UCSD-AML1 (cell line): ENCODE measurements at regions not wholly inside any gene's neighbourhood (a gene's known extent, or its start where the extent isn't known, plus 50 kb on each side); places are given as distances from the start of the nearest gene placed in this dataset.
"Not testable (repeated sequence)": the region's sequence is repeated elsewhere in the genome, so short reads cannot be mapped to it uniquely, and the experiment has no call there.

Experiments used
- DNase-seq: peaks from one replicate; lab custom pipeline; 2025; ENCODE audit not compliant: unreplicated experiment; lab: John Stamatoyannopoulos, UW

DNA sequence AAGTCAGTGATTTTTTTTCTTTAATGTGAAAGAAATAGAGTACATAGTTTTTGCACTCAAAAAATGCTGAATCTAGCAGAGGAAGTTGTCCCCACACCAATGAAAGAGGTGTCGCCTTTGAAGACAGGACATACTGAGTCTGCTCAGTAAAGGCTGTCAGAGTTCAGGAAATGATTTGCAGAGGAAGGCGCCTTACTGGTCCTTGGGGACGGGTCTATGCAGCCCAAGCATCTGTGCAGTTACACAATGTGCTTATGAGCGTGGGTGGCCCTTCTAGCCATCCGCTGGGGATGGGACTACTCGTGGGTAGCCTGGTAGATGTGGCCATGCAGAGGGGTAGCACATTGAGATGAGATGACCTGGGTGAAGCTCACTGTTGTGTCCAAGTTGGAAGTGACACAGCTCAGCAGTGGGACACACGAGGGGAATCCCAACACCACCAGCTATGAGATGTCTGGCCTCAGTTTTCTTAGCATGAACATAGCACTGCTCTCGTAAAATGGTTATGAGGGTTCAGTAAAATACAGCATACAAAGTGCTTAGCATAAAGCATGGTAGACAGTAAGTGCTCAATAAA is 116.5 kb upstream of the RBPJ start:
- DNase-seq: no peak

DNA sequence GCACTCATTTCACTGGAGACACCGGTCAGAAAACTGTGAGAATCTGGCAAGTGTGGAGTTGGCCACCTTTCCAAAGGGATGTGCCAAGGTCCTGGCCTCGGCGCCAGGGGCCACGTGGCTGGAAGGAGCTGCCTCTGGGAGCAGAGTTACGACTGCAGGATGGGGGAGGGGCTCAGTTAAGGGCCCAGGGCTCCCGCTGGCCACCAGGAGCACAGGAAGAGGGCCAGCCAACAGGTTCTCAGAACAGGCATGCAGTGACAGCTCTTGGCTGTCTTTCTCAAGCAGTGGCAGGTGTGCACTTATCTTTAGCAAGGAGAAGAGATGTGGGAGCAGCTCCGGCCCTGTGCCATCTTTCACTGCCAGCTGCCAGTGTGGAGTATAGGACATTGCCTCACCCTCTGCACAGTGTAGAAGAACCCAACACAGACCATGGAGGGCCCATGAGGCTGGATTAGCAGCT is 115.9 kb upstream of the RBPJ start:
- no peak for DNase-seq

DNA sequence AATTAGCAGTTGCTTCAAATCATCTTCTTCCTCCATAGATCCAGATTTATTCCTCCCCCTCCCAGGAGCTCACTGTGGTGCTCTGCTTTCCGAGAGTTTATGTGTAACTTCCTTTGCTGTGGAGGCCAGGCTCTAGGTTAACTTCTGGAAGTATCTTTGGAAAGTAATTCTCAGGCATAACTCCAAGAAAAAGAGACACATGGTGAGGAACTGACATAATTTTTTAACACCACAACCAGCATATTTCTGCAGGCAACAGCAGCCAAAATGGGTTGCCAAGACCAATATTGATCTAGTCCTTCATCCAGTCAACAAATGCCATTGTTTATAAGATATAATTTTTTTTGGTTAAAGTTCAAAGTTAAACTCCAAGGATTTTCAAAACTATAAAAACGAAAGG is 114.5 kb upstream of the RBPJ start:
- DNase-seq: no peak

DNA sequence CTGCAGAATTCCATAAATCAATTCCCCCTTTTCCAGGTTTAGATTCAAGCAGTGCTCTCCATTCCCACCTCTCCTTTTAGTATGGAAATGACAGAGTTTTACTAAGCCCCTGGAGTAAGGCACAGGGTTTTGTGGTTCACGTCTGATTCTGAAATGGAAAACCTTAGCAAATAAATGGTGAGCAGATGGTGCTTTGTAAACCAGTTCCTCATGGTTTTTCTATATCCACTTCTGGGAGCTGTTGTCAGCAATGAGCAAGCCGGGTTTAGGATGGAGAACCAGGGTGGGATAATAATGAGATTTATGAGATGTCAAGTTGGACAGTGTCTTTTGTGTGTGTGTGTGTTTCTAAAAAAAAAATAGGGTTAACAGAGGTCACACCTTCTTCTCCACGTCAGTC is 113.8 kb upstream of the RBPJ start:
- no peak for DNase-seq

DNA sequence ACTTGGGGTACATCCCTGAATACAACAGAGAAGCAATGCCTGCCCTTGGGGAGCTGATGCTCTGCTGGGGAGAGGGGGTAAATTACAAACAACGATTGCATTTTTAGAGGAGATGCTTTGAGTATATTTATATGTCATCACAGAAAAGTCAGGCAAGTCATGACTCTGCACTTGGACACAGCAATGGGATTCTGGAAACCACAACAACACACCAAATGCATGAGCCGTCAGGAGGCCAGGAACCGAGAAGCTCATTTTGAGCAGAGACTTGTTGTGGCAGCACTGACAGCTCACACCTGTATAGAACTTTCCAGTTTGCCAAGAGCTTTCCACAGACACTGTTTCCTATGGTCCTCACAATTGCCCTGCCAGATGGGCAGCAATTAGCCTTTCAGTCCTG is 113.2 kb upstream of the RBPJ start:
- no peak for DNase-seq

DNA sequence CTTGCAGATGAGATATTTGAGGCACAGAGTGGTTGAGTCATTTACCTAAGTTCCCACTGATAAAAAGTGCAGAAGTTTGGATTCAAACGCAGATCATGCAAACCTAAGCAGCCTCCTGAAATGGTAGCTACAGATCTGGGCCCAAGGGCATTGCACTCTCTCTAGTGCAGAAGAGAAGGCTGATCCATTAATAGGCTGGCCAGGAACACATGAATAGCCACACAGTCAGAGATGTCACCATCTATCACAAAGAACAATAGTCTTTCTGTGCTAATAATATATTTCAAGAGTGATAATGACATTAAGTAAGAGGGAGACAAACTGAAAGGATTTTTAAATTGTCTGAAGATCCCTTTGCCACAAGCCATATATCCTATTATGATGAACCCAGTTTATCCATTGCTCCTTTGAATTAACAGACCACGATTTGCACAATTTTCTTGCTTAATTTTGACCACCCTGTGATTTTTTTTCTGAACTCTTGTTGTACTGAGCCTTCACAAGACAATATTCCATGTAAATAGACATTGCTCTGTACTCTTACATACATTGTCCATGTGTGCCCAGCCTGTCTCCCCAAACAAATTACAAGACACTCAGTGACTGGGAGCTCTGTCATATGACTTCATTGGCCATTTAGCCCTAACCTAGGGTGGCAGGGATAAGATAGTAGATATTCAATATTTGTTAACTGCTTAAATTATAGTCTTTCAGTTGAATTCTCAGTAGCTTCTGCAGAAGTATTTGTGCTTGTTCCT is 112.4 kb upstream of the RBPJ start:
- DNase-seq: no peak

DNA sequence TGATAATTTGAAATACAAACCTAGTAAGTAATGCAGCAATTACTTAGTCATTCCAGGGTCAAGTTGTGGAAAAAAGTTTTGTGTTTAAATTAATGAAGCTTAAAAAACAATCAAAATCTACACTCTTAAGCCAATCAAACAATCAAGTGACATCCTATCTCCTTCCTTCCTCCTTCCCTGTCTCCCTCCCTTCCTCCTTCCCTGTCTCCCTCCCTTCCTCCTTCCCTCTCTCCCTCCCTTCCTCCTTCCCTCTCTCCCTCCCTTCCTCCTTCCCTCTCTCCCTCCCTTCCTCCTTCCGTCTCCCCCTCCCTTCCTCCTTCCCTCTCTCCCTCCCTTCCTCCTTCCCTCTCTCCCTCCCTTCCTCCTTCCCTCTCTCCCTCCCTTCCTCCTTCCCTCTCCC is 111.4 kb upstream of the RBPJ start:
- not testable (repeated sequence) for DNase-seq

DNA sequence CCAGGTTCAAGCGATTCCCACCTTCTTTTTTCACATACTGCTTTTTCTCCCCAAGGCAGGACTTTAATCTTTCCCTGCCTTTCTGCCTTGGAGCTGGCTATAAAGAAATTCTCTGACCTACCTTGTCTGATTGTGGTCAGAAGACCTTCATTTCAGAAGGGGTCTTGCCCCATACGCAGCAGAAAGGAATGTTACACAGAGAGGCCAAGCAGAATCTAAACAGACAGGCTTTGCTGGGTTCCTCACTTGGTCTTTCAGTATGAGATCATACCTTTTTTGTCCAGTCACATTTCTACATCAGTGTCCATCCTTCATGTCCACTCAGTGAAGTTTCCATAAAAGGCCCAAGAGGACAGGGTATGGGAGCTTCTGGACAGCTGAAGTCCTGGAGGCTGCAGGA is 108.3 kb upstream of the RBPJ start:
- no peak for DNase-seq

DNA sequence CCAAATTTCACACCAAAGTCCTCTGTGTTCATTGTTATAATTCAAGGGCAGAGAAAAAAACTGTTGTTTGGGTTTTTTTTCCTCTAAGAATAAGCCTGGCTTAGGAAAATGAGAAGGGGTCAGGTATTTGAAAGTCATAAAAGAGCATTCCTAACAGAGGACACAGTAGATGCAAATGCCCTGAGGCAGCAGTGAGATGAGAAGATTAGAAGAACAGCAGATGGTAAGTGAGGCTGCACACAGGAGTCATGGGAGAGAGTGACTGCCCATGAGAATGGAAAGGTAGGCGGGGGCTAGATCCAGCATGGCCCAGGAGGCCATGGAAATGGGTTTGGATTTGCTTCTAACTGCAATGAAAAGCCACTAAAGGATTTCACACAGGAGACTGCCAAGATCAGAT is 107.5 kb upstream of the RBPJ start:
- no peak for DNase-seq

DNA sequence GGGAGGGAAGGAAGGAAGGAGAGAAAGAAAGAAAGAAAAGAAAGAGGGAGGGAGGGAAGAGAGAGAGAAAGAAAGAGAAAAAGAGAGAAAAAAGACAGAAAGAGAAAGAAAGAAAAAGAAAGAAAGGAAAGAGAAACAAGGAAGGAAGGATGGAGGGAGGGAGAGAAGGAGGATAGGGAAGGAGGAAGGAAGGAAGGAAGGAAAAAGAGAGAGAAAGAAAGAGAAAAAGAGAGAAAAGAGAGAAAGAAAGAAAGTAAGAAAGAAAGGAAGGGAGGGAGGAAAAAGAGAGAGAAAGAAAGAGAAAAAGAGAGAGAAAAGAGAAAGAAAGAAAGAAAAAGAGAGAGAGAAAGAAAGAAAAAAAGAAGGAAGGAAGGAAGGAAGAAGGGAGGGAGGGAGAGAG is 105.8 kb upstream of the RBPJ start:
- DNase-seq: no peak

DNA sequence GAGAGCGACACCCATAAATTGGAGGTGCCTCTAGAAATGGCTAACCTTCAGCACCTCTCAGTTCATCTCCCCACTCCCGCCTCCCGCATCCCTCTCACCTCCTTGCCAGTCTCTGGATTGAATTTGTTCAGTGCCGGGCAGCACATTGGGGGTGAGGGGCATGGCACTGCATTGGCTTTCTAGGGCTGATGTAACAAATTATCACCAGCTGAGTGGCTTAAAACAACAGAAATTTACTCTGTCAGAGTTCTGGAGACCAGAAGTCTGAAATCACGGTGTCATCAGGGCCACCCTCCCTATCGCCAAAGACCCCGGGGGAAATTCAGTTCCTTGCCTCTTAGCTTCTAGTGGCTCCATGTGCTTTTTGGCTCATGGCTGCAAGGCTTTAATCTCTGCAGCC is 105.1 kb upstream of the RBPJ start:
- no peak for DNase-seq

DNA sequence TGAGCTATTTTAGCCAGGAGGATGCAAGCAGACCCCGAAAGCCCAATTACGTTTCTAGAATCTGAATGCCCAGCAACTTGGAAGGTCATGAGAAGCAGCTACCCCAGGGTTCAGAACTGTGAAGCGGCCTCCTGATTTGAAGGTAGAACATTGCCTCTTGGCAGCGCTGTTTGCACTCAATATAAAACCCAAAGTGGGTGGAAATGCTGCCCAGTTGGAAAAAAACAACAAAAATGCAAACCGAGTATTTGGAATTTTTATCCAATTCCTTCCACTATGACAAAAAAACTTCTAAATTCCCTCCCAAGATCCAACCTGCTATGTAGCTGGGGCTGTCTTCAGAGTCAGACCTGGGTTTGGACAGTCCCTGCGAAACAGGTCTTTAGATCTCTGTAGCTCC is 103.3 kb upstream of the RBPJ start:
- DNase-seq: no peak

DNA sequence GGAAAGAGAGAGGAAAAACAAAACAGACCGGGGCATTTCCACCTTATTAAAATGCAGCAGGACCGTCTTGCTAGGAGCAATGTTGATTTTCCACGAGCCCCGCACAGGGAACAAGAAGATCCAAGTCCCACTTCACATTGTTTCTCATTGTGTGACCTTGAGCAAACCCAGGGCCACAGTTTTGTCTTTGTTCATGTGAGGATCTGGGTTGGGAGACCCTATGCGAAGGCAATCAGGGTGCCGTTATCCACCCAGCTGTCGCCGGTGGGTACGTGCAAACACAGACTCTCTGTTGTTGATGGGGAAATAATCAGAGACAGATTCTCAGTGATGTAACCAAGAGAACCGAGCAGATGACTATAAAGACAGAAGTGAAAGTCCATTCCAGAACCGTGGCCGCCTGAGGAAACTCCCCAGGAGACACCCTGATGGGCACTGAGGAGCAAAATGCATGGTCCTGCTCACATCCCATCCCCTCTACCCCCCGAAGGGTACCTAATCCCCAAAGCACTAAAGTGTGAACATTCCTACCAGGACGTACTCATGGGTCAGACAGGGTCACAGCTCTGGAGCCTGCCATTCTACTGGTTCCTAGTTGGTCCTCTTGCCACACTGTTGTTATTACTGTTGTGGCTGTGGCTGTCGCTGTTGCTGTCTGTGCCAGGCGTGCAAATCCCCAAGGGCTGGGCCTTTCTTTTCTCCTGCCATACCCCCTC is 102.7 kb upstream of the RBPJ start:
- DNase-seq: no peak

DNA sequence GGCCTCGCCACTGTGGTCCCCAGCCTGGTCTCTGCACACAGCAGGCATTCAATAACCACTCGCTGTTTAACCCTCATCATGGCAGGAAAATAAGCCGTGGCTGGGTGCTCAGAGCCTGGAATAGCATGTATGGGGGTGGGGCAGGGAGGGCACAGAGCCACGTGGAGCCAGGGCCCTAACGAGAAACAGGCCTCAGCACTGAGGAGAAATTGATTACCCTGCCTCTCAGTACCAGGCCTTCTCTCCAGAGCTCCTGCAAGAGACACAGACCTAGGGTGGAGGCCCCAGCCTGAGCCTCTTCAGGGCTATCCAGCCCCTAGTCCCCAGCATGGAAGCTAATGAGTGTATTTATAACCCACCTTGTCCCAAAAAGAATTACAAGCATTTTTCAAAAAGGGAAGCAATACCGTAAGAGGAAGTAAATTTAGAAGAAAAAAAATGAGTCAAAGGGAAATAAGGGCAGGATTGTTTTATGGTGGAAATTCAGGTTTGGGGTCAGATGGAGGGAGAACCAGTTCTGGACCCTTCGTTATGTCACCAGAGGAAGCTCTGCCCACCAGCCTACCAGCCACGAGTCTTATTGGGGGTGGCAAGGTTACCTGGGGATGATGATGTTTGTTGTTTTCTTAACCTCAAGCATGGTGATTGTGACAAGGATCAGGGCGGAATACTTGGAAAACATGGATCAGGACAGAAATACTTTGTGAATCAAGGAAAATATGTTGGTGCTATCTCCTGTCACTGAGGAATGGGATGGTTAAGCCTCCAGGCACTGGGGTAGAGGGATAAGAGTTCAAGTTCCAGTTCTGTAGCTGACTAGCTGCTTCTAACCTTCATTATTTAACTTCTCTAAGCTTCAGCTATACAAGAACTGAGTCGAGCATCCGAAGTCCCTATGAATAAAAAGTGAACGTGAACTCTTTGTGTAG is 101.9 kb upstream of the RBPJ start:
- peak; percentile 15 for DNase-seq

DNA sequence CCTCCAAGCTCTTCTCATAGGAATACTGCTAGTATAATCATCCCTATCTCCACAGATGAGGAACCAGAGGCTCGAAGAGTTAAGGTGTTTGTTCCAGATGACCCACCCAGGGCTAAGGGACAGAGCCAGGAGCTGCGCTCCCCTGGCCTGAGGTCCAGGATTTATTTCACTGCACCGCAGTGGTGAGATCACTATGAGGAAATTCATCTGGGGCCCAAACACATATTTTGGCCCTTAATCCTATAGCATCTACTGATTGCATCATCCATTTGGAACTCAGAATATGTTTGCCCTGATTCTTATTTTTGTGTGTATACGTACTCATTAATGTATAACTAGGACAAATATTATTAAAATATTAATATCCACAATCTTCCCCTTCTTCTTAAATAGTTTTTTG is 100.1 kb upstream of the RBPJ start:
- no peak for DNase-seq

DNA sequence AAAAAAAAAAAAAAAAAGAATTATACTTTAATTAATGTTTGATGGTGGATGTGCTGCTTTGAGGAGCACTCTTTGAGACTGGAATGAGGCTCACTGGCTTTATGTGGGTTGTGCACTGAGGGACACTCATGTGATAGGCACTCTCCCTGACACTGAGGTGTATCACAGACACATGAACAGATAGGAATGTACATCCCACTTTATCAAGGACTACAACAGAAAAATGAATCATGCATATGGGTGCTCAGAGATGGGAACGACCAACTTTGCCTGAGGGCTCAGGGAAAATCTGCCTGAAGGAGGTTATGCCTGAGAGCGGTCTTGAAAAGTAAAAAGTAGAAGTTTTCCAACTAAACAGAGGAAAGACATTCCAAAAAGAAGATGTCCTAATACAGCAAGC is 97.7 kb upstream of the RBPJ start:
- no peak for DNase-seq

DNA sequence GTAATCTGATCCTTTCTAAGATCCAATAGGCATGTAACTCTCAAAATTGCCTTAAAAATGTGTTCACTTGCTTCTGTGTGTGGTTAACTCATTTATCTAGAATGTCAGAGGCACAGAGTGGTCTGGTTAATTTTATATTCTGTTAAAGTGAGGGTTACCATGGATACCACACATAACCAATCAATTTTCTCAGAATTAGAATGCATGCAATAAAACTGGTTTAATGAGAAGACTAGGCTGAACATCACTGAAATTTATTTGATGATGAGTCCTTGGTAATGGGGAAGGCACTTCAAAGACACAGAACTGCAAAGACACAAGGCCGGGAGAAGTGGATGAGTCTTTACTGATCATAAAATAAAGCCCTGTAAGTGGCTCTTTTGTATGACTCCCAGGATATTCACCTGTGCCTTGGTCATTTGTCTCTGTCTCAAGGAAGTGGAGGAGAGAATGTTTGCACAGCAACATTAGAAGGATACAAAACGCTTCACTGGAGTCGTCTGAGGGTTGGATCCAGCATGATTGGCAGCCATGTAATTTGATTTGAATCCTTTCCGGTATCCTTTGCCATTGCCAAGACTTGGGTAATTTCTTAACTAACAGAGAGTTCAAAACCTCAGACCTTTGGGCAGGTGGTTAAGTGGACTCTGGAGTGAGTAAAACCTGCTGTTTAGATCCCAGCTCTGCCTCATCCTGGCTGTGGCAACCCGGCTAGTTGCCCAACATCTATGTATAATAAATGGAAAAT is 94.0 kb upstream of the RBPJ start:
- no peak for DNase-seq

DNA sequence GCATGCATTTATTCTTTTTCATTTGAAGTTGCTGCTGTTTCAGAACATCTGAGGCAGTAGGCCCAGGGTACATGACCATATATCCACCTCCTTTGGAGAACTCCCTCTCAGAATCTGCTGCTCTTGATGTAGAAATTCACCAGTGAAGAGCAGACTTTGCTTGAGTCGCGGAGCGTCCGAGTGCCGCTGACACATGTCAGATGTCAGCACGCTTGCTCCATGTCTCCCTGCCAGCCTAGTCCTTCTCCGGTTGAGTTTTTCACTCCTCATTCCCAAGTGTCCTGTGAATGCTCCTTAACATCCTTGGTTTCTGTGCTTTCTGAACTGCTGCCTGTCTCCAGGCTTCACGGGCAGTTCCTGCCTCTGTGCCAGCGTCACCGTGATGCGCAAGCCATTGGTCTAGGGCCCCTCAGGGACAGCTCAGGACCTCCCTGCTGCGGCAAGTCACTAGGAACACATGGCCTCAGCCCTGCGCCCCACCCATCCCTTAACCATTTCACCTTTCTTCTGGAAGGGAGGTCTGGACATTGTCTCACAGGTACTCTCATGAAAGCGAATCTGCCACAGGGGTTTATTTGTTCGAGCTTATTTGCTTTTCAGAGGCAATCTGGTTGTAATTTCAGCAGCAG is 93.1 kb upstream of the RBPJ start:
- DNase-seq: no peak

DNA sequence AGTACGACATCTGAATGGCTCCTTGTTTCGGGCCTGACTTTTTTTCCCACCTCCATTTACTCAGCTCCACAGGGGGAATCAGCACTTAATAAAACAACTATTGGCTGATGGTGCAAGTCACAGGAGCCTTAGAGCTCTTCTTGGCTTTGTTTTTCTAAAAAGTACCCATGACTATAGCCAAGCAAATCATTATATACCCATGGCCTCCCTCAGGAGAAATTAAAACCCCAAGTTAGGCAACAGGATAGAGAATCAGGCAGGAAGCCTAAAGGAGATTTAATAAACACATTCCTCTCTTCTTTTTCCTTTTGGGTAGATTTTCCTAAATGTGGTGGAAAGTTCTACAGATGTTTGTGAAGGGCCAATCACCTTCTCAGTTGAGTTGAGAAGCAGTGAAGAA is 91.9 kb upstream of the RBPJ start:
- no peak for DNase-seq

DNA sequence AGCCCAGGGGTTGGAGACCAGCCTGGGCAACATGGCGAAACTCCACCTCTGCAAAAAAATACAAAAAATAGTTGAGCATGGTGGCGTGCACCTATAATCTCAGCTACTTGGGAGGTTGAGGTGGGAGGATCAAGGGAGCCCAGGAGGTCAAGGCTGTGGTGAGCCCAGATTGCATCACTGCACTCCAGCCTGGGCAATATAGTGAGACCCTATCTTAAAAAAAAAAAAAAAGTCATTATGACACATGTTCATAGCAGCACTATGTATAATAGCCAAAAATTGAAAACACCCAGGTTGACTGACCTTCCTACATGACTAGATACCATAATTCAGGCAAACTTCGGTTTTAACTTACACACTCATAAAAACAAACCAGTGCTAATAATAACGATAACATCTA is 90.8 kb upstream of the RBPJ start:
- DNase-seq: no peak
